ENCODE measurements at regions not wholly inside any gene's neighbourhood (a gene's known extent, or its start where the extent isn't known, plus 50 kb on each side); places are given as distances from the start of the nearest gene placed in this dataset.
"Not testable (repeated sequence)": the region's sequence is repeated elsewhere in the genome, so short reads cannot be mapped to it uniquely, and the experiment has no call there.

DNA sequence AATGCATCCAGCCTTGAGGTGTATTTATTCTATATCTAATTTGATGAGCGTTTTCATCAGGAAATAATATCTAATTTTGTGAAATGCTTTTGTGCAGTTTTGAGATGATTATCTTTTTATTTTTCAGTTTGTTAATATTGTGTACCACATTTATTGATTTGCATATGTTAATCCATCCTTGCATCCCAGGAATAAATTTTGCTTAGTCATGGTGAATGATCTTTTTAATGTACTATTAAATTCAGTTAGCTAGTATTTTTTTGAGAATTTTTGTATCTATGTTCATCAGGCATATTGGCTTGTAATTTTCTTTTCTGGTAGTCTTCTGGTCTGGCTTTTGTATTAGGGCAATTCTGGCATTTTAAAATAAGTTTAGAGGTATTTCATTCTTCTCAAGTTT is 697.5 kb upstream of the ADGRL4 start:
- no peak overlapping the region for H3K27ac ChIP-seq (ENCODE audit: low read length)
- peaks cover 8% of the 10 kb centered on the region for H3K4me1 ChIP-seq (ENCODE audit: low read length)
- H3F3A ChIP-seq (ENCODE audit: insufficient read depth, low read length): peaks cover 8% of the 10 kb centered on the region; the same call in 1 of the 2 replicates
- H3K79me2 ChIP-seq (ENCODE audit: low read length): no peaks in the 10 kb centered on the region
- H3K9me3 ChIP-seq (replicated peaks; ENCODE audit: insufficient read depth, low read length): no peaks in the 10 kb centered on the region
- no peaks in the 10 kb centered on the region for H4K20me1 ChIP-seq (ENCODE audit: insufficient read depth, low read length)
- H3K27me3 ChIP-seq (replicated peaks; ENCODE audit: insufficient read depth, low read length): no peaks in the 10 kb centered on the region
- TF ChIP-seq EZH2 (optimal IDR thresholded peaks at IDR 0.05; ENCODE audit: low read depth, low read length) (no peak), EZH2phosphoT487 (IDR thresholded peaks at IDR 0.05; ENCODE audit: low read length) (no peak)
- TF ChIP-seq, protein P1, sequence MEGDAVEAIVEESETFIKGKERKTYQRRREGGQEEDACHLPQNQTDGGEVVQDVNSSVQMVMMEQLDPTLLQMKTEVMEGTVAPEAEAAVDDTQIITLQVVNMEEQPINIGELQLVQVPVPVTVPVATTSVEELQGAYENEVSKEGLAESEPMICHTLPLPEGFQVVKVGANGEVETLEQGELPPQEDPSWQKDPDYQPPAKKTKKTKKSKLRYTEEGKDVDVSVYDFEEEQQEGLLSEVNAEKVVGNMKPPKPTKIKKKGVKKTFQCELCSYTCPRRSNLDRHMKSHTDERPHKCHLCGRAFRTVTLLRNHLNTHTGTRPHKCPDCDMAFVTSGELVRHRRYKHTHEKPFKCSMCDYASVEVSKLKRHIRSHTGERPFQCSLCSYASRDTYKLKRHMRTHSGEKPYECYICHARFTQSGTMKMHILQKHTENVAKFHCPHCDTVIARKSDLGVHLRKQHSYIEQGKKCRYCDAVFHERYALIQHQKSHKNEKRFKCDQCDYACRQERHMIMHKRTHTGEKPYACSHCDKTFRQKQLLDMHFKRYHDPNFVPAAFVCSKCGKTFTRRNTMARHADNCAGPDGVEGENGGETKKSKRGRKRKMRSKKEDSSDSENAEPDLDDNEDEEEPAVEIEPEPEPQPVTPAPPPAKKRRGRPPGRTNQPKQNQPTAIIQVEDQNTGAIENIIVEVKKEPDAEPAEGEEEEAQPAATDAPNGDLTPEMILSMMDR (IDR thresholded peaks at IDR 0.05; ENCODE audit: low read length): no peak
- H3K9ac ChIP-seq (ENCODE audit: low read length): no peak overlapping the region
- DNase-seq: no peak
- H3K36me3 ChIP-seq (replicated peaks; ENCODE audit: insufficient read depth, low read length): no peaks in the 10 kb centered on the region
- H3K4me2 ChIP-seq (ENCODE audit: low read depth, low read length): no peak overlapping the region
- H3K9me2 ChIP-seq (replicated peaks; ENCODE audit: insufficient read depth, low read length): no peaks in the 10 kb centered on the region
- no peak overlapping the region for H2AFZ ChIP-seq (ENCODE audit: low read length)
- no peak overlapping the region for H3K4me3 ChIP-seq (ENCODE audit: low read length)

- H2AFZ ChIP-seq (ENCODE audit: low read length); H3K9ac ChIP-seq (ENCODE audit: low read length); H3K79me2 ChIP-seq (ENCODE audit: low read length); H3K36me3 ChIP-seq (replicated peaks; ENCODE audit: insufficient read depth, low read length); DNase-seq; H4K20me1 ChIP-seq (ENCODE audit: insufficient read depth, low read length); H3K4me3 ChIP-seq (ENCODE audit: low read length); H3K9me2 ChIP-seq (replicated peaks; ENCODE audit: insufficient read depth, low read length); H3K27ac ChIP-seq (ENCODE audit: low read length); H3K4me1 ChIP-seq (ENCODE audit: low read length); H3F3A ChIP-seq (ENCODE audit: insufficient read depth, low read length); H3K27me3 ChIP-seq (replicated peaks; ENCODE audit: insufficient read depth, low read length); H3K9me3 ChIP-seq (replicated peaks; ENCODE audit: insufficient read depth, low read length); H3K4me2 ChIP-seq (ENCODE audit: low read depth, low read length): not testable (repeated sequence)
These were observed 695.9 kb upstream of the ADGRL4 start for GRCh38 chr1:79702336-79702999.

GRCh38 chr1:79695138-79695537 is 688.6 kb upstream of the ADGRL4 start:
- DNase-seq: no peak
- TF ChIP-seq, protein P1 (IDR thresholded peaks at IDR 0.05; ENCODE audit: low read length): no peak
- TF ChIP-seq EZH2phosphoT487 (IDR thresholded peaks at IDR 0.05; ENCODE audit: low read length) (no peak), EZH2 (optimal IDR thresholded peaks at IDR 0.05; ENCODE audit: low read depth, low read length) (no peak)
- Histone ChIP-seq H3K27me3 (replicated peaks; ENCODE audit: insufficient read depth, low read length) (no peaks in the 10 kb centered on the region), H3F3A (ENCODE audit: insufficient read depth, low read length) (no peaks in the 10 kb centered on the region), H3K9me3 (replicated peaks; ENCODE audit: insufficient read depth, low read length) (no peaks in the 10 kb centered on the region), H3K4me2 (ENCODE audit: low read depth, low read length) (no peak overlapping the region), H3K9ac (ENCODE audit: low read length) (no peak overlapping the region), H3K9me2 (replicated peaks; ENCODE audit: insufficient read depth, low read length) (no peaks in the 10 kb centered on the region), H4K20me1 (ENCODE audit: insufficient read depth, low read length) (no peaks in the 10 kb centered on the region), H3K36me3 (replicated peaks; ENCODE audit: insufficient read depth, low read length) (no peaks in the 10 kb centered on the region), H3K4me3 (ENCODE audit: low read length) (no peak overlapping the region), H3K27ac (ENCODE audit: low read length) (no peak overlapping the region), H3K4me1 (ENCODE audit: low read length) (no peaks in the 10 kb centered on the region), H2AFZ (ENCODE audit: low read length) (no peak overlapping the region), H3K79me2 (ENCODE audit: low read length) (no peaks in the 10 kb centered on the region)

DNA sequence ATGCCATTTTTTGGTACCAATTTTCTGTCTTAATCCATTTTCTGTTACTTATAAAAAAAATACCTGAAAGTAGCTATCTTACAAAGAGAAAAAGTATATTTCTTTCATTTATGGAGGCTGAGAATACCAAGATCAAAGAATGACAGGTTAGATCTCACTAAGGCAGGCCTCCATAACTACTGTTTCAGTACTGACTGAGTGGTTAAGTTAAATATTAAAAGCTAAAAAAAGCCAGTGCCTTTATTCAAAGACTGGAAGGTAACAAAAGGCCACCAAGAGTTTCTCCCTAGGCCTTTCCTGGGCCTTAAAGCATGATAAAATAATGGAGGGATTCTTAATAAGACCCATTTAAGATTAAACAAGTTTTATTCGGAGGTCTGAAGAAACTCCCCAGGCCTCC is 687.7 kb upstream of the ADGRL4 start:
- TF ChIP-seq, protein P1 (IDR thresholded peaks at IDR 0.05; ENCODE audit: low read length): no peak
- no peak for TF ChIP-seq EZH2 (optimal IDR thresholded peaks at IDR 0.05; ENCODE audit: low read depth, low read length)
- TF ChIP-seq EZH2phosphoT487 (IDR thresholded peaks at IDR 0.05; ENCODE audit: low read length): no peak
- Histone ChIP-seq H3F3A (ENCODE audit: insufficient read depth, low read length) (no peaks in the 10 kb centered on the region), H3K9ac (ENCODE audit: low read length) (no peak overlapping the region), H3K4me2 (ENCODE audit: low read depth, low read length) (no peak overlapping the region), H4K20me1 (ENCODE audit: insufficient read depth, low read length) (no peaks in the 10 kb centered on the region), H3K36me3 (replicated peaks; ENCODE audit: insufficient read depth, low read length) (no peaks in the 10 kb centered on the region), H3K9me3 (replicated peaks; ENCODE audit: insufficient read depth, low read length) (no peaks in the 10 kb centered on the region), H3K27ac (ENCODE audit: low read length) (no peak overlapping the region), H3K4me3 (ENCODE audit: low read length) (no peak overlapping the region), H3K9me2 (replicated peaks; ENCODE audit: insufficient read depth, low read length) (no peaks in the 10 kb centered on the region), H3K4me1 (ENCODE audit: low read length) (no peaks in the 10 kb centered on the region), H3K79me2 (ENCODE audit: low read length) (no peaks in the 10 kb centered on the region), H2AFZ (ENCODE audit: low read length) (no peak overlapping the region), H3K27me3 (replicated peaks; ENCODE audit: insufficient read depth, low read length) (no peaks in the 10 kb centered on the region)
- no peak for DNase-seq

Data from MM.1S (cell line).